GM18508 (cell line): ENCODE measurements at regions not wholly inside any gene's neighbourhood (a gene's known extent, or its start where the extent isn't known, plus 50 kb on each side); places are given as distances from the start of the nearest gene placed in this dataset.

ENCODE experiments used
- ATAC-seq: cut with Tn5 transposase; IDR thresholded peaks from one replicate; pipeline ENCODE4 v1.9.1; 2021; ENCODE audit warnings: moderate number of reproducible peaks; ENCODE audit not compliant: insufficient read depth, unreplicated experiment

DNA sequence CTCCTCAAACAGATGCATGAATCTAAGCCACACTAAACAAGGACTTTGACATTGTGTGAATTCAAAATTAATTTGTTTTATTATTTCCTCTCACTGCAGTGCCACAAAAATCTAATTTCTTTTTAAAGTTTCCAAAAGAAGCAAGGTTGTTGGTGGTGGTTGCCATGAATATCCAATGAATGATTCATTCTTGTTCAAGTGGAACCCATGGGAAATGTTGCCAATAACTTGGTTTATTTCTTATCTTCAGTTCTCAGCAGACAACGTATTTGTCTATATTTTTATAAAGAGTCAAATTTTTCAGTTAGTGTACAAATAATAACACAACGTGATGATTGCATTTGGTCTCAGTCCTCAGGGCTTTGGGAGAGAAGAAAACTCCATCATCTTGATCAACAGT is 309.4 kb upstream of the NOCT start:
- ATAC-seq: no peak

- ATAC-seq: no peak
Observed at GRCh38 chr4:138702190-138702824, 313.3 kb upstream of the NOCT start.

DNA sequence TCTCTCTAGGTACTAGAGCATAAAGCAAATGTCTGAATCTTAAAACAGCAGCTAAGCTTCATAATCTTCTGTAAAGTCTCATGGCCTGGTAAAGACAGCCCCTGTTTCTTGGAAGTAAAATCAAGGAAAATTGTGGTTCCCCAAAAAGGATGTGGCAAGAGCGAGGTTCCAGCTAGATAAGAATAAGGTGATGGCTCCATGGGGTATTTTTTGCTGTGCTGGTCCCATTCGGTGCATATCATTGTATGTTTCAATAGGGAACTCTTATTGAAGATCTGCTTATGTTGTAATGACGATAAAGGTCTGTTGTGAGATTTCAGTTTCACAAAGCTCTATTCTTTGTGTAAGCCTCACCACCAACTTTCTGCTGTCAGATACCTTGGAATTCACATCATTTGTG is 316.9 kb upstream of the NOCT start:
- ATAC-seq: no peak

DNA sequence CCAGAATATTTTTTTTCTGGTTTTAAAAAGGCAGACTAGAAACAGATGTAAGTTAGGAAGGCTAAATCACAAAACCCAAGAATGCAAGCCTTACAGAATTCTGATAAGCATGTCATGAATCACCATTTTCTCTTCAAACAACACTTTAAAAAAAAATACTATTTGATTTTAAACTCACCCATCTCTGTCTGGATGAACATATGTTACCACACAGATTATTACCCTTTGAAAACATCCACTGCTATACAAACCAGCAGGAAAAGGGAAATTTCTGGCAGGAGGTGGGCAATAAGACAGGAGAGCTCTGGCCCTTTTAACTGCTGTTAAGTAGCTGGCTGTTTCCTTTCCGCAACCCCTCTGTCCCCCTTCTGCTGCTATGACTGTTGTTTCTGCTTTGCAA is 317.7 kb upstream of the NOCT start:
- ATAC-seq: no peak

- no peak for ATAC-seq
Observed at GRCh38 chr4:138696771-138697170, 318.8 kb upstream of the NOCT start.

DNA sequence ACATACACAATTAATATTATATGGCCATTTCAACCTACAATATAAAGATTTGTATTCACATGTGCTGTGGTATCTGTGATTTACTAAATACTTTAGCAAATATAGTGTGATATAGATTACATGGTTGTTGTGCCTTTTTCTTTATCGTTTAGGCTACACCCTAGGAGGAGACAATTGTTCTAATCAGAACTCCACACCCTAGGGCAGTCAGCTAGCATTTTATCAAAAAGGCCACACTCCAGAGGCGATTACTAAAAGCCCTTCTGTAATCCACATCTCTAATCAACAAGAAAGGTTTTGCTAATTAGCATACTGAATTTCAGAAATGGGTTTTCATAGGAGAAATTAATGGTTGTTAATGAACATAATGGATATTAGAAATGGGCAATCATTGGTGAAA is 319.5 kb upstream of the NOCT start:
- no peak for ATAC-seq

DNA sequence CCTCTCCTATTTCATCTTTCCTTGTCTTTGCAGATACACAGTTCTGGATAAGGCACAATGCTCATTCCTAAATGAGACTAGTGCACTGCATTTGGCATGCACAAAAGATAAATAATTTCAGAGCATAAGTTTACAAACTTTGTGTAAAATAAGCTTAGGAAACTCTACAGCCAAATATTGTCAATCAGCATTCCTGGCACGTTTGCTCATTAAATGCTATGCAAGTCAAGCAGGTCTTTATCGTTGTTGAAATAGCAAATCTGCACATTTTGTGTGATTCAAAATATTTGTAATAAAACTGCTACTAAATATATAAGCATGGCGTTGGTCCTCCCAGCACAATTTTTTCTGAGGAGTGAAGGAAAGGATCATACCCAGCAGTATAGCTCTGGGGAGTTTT is 322.1 kb upstream of the NOCT start:
- no peak for ATAC-seq

- ATAC-seq: no peak
Observed at GRCh38 chr4:138692411-138692810, 323.2 kb upstream of the NOCT start.

- ATAC-seq: no peak
Observed at GRCh38 chr4:138689593-138689992, 326.0 kb upstream of the NOCT start.

DNA sequence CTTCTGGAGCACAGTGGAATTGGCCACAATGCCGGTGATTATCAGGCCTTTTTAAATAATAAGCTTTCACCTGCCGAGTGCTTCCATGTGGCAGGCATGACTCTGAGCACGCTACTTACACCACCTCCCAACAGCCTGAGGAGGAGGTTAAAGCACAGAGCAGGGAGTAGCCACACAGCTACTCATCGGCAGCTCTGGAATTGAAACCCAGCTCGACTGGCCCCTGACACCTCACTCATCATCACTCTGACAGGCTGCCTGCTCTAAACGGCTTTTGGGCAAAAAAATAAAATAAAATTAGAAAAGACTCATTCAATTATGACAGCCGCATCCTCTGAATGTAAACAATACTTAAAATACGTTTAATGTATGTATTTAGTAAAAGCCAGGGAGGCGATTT is 326.4 kb upstream of the NOCT start:
- no peak for ATAC-seq

DNA sequence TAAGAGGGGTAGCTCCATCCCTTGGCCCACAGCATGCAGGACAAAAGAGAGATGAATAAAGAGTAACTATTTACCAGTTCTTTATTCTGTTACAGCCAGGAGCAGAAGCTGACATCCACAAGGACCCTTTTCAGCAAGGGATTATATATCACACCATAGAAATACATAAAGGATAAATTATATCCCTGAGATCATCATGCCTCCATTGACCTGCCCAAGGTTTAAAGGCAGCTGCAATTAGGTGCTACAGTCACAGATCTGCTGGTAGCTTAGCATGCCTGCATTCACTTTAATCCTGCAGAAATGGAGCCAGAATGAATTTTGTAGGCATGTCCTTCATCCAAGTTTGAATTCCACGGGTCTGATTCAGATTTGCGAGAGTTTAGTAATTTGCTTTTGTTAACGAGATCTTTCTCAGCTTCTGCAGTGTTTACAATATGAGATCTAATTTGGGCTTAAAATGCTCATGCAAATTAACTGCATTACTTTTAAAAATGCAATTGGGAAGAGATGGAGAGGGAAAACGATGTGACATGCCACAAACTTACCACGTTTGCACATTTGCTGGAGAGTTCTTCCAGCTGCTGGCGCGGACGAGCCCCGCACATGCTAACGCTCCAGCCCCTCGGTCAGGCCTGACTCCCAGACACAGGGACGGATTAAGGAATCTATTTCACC is 327.0 kb upstream of the NOCT start:
- no peak for ATAC-seq

DNA sequence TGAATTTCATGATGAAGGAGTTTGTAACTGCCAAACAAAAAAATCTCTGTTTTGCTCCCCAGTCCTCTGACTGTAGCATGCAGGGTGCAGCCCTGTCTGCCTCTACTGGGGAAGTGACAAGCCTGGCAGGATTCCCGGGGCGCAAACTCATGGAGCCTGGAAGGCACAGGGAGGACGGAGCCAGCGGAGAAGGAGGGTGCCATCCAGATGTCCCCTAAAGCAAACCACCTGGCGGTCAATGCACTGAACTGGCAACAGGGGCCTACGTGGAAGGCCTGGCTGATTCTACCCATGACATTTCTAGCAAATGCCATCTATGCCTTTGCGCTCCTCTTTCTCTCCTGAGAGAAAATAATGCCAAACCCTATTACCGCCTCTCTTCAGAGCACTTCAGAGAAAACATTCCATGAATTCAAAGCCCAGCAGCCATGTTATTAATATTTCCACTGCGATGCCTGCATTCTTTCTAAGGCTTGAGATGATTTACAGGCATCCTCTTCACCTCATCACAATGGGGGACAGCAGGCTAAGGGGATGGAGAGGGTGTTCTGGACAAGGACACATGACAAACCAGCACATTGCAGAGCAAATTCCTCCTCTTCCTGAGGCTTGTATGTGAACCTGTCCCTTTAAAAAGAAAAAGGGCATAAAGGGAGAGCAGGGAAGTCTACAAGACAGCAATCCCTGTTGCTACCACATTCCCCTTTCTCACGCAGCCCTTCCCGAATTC is 329.3 kb upstream of the NOCT start:
- ATAC-seq: no peak

DNA sequence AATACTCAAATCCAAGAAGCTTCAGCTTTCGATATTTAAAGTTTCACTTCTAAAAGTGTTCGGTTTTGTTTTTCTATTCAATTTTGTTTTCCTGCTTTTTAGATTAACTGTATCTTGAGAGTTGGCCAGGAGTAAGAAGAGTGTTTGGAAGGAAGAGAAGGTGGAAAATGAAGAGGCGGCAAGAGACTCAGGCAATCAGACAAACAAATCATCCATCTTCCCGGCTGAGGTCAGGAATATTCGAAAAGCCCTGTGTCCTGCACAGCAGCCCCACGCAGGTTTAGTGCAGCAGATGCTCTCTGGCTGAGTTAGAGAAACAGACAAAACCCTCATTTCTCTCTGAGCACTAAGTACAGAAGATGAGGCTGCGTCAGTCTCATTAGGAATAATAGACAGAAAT is 330.3 kb upstream of the NOCT start:
- ATAC-seq: no peak

- ATAC-seq: no peak
Observed at GRCh38 chr4:138680989-138681604, 334.5 kb upstream of the NOCT start.

GRCh38 chr4:138680256-138680655 is 335.3 kb upstream of the NOCT start:
- ATAC-seq: no peak

GRCh38 chr4:138678985-138679746 is 336.4 kb upstream of the NOCT start:
- no peak for ATAC-seq

DNA sequence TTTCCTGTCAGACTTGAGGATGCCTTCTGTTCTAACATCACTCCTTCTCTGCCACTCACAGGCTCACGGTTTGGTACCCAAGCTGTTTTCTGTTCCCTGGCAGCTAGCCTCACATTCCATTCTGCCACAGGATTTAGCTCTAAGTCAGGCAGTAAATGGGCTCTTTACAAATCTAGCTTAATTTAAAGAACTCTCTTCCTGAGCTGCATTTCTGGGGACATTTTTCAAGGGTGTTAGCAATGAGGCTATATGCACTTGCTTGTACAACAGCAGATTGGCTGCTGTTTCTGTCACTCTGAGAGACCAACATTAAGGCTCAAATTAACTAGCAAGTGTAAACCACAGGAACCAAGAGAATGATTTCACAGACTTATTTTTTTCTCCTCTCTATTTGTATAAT is 337.8 kb upstream of the NOCT start:
- ATAC-seq: no peak

DNA sequence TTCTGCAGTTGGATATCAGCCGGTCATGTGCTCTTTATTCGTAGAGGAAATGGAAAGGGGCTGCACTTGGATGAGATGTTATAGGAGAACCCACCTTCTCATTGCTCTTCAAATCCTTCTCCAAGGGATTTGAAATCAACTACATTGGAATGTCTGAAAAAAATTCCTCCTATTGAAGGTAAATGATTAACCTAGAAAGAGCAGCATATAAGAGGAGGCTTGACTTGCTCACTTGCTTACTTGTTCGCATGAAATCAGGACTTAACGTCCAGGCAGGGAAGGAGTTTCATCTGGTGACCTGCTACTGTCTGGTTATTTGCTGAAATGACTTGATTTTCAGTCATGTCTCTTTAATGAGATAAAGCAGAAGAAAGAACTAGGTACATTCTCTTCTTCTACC is 338.4 kb upstream of the NOCT start:
- no peak for ATAC-seq

GRCh38 chr4:138675685-138676084 is 339.9 kb upstream of the NOCT start:
- ATAC-seq: no peak

DNA sequence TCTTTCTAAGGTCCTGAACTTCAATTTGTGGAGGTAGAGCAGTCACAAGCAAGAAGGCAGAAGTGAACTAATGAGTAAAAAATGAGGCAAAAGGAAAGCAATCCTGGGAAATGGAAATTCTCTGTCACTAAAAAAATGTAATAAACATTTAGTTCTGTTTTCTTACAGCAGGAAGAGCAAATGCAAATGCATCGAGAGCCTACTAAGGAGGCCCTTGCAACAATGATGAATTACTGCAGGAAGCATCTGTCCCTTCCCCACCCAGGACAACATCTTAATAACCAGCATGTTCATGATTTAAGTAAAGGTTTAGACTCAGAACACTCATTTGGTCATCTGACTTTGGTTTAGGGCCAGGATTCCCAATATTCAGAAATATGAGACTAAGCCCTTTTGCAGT is 341.4 kb upstream of the NOCT start:
- no peak for ATAC-seq

DNA sequence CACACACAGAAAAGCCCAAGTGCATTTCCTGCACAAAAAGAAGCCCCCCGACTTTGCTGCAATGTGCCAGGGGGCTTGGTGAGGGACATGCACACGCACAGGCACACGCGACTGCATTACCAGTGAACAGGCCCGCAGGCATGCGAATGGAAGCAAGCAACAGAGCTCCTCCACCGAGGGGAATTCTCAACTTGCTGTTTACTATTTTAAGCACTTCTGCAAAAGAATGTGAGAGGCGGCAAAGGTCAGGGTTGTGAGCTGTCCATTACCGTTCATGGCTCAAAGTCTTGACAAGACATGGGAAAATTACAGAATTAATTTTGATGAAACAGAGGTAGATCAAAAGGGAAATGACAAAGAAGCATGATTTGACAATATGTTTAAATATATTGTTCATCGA is 342.5 kb upstream of the NOCT start:
- no peak for ATAC-seq
